GM12878 (cell line): ENCODE measurements at regions not wholly inside any gene's neighbourhood (a gene's known extent, or its start where the extent isn't known, plus 50 kb on each side); places are given as distances from the start of the nearest gene placed in this dataset.
"Not testable (repeated sequence)": the region's sequence is repeated elsewhere in the genome, so short reads cannot be mapped to it uniquely, and the experiment has no call there.

Source experiments
- ATAC-seq: fragments of 200-7000 bp; cut with Tn5 transposase; 3 replicates; pipeline ENCODE4 v1.9.1; 2020; ENCODE audit warnings: mild to moderate bottlenecking, moderate library complexity
- BruUV-seq: library from RNA; stranded (reverse); fragments of 400-500 nt; replicated peaks from 2 replicates; lab custom pipeline; 2021; lab: Mats Ljungman, UMichigan
- CTCF ChIA-PET: fragments of 300-600 bp; sonication (Branson Sonifier 250); formaldehyde crosslinking; extraction: SDS; loops from one replicate; lab custom pipeline; 2021; ENCODE audit warnings: inconsistent platforms; lab: Yijun Ruan, JAX
- POLR2A ChIA-PET: fragments of 350-600 bp; formaldehyde crosslinking; extraction: SDS; loops from one replicate; lab custom pipeline; 2021; ENCODE audit warnings: inconsistent platforms; lab: Charles Lee
- RAD21 ChIA-PET: fragments of 300-600 bp; sonication (Branson Sonifier 250); formaldehyde crosslinking; loops from one replicate; lab custom pipeline; 2023; ENCODE audit warnings: antibody characterized with exemption; ENCODE audit not compliant: unreplicated experiment; lab: Charles Lee
- SMC1A ChIA-PET: fragments of 300-600 bp; sonication (Branson Sonifier 250); formaldehyde crosslinking; loops from one replicate; lab custom pipeline; 2023; ENCODE audit not compliant: unreplicated experiment, uncharacterized antibody; lab: Charles Lee
- DNase-seq: peaks from one replicate; pipeline ENCODE4 v3.0.0-alpha.2; 2011; ENCODE audit warnings: low read depth, low spot score
- FAIRE-seq: peaks from 3 replicates; lab custom pipeline; 2011; peaks lifted over from hg19 to GRCh38; lab: Jason Lieb, UNC
- H2AFZ ChIP-seq: 2 replicates; pipeline ENCODE4 v1.6.0; 2011; ENCODE audit warnings: low read depth, low read length, control low read depth; ENCODE audit not compliant: control insufficient read depth
- H3K27ac ChIP-seq: 2 replicates; pipeline ENCODE4 v1.5.1; 2011; ENCODE audit warnings: control low read depth; ENCODE audit not compliant: control insufficient read depth, insufficient read depth
- H3K27me3 ChIP-seq, 2 experiments: replicated peaks in 1 of 2; 2 replicates each; pipeline versions ENCODE4 v1.6.0 to v1.6.1; 2011; ENCODE audit warnings: low read length in 1 of 2; ENCODE audit not compliant: control insufficient read depth in 2 of 2, insufficient read depth in 2 of 2
- H3K36me3 ChIP-seq, 2 experiments: 2 replicates each; pipeline ENCODE4 v1.5.1; 2011; ENCODE audit warnings: low read length in 1 of 2; ENCODE audit not compliant: control insufficient read depth in 2 of 2, insufficient read depth in 2 of 2
- H3K4me1 ChIP-seq: 2 replicates; pipeline ENCODE4 v1.6.1; 2011; ENCODE audit warnings: mild to moderate bottlenecking, low read length, moderate library complexity, mixed read lengths; ENCODE audit not compliant: control insufficient read depth, insufficient read depth
- H3K4me2 ChIP-seq: 2 replicates; pipeline ENCODE4 v1.6.0; 2011; ENCODE audit warnings: control low read depth; ENCODE audit not compliant: control insufficient read depth, insufficient read depth
- H3K4me3 ChIP-seq: fragments of 200-600 bp; sonication (generic); 2 replicates; pipeline ENCODE4 v1.5.1; 2016
- H3K79me2 ChIP-seq: 2 replicates; pipeline ENCODE4 v1.6.0; 2011; ENCODE audit warnings: low read length; ENCODE audit not compliant: control insufficient read depth, insufficient read depth
- H3K9ac ChIP-seq: 2 replicates; pipeline ENCODE4 v1.8.0; 2011; ENCODE audit warnings: low read length, control low read depth, mixed read lengths; ENCODE audit not compliant: control insufficient read depth, insufficient read depth
- H3K9me3 ChIP-seq: replicated peaks from 3 replicates; pipeline ENCODE4 v1.5.1; 2011; ENCODE audit warnings: mild to moderate bottlenecking, low read length; ENCODE audit not compliant: control insufficient read depth, insufficient read depth
- H4K20me1 ChIP-seq: 2 replicates; pipeline ENCODE4 v1.6.0; 2011; ENCODE audit not compliant: control insufficient read depth, insufficient read depth
- BMI1 ChIP-seq: fragments of 450-650 bp; IDR thresholded peaks from 2 replicates; pipeline ENCODE4 v1.6.1; 2016; ENCODE audit warnings: mild to moderate bottlenecking, moderate library complexity, borderline replicate concordance
- IRF4 ChIP-seq: IDR thresholded peaks from 2 replicates; pipeline ENCODE4 v1.6.1; 2011; ENCODE audit warnings: low read depth, low read length
- NFXL1 ChIP-seq: fragments of 450-650 bp; IDR thresholded peaks from 2 replicates; pipeline ENCODE4 v1.6.1; 2017; ENCODE audit warnings: antibody characterized with exemption, mild to moderate bottlenecking, borderline replicate concordance
- PBX3 ChIP-seq: IDR thresholded peaks from 2 replicates; pipeline ENCODE4 v1.6.1; 2011; ENCODE audit warnings: mild to moderate bottlenecking, low read depth, low read length, moderate library complexity; ENCODE audit not compliant: insufficient replicate concordance
- POU2F2 ChIP-seq: IDR thresholded peaks from 3 replicates; pipeline ENCODE4 v1.6.1; 2011; ENCODE audit warnings: low read depth, mild to moderate bottlenecking, low read length, borderline replicate concordance
- YY1 ChIP-seq: IDR thresholded peaks from 2 replicates; pipeline ENCODE4 v1.6.1; 2011; ENCODE audit warnings: low read depth, mild to moderate bottlenecking, low read length
- ZNF274 ChIP-seq: IDR thresholded peaks from one replicate; pipeline ENCODE4 v1.8.0; 2011; ENCODE audit not compliant: insufficient read length, insufficient read depth
- WGBS: methylation state at CpG from one replicate; pipeline ENCODE4 v1.1.6; 2016; ENCODE audit warnings: low lambda C conversion rate; ENCODE audit not compliant: insufficient replicate concordance, insufficient coverage; ENCODE audit errors: missing lambda C conversion rate; 5-methylcytosine and 5-hydroxymethylcytosine counted together
- in situ Hi-C: fragments of 300-500 bp; cut with MboI; formaldehyde crosslinking; loops from 9 replicates; pipeline ENCODE4 v1.14.3; 2018; ENCODE audit warnings: mixed read lengths
- intact Hi-C: fragments of 100-400 bp; cut with micrococcal nuclease; formaldehyde crosslinking; loops from one replicate; pipeline ENCODE4 v1.14.2; 2022; ENCODE audit not compliant: unreplicated experiment

GRCh38 chr6:78383968-78384367 lies 483.4 kb upstream of the IRAK1BP1 start:
- 0% methylated on average over 2 of the region's 2 CpGs for WGBS
- Histone ChIP-seq H3K4me3 (no peak overlapping the region), H3K79me2 (no peaks in the 10 kb centered on the region), H4K20me1 (no peaks in the 10 kb centered on the region), H3K36me3 (no peaks in the 10 kb centered on the region), H3K9me3 (no peaks in the 10 kb centered on the region), H3K27me3 (no peaks in the 10 kb centered on the region), H3K4me1 (no peaks in the 10 kb centered on the region), H2AFZ (no peak overlapping the region), H3K4me2 (no peak overlapping the region), H3K9ac (no peak overlapping the region), H3K27ac (no peak overlapping the region)
- intact Hi-C loops: no loop called here
- no peak for ATAC-seq
- DNase-seq: no peak
- SMC1A ChIA-PET: no interaction called here
- no TSS peak for BruUV-seq
- TF ChIP-seq IRF4 (no peak), BMI1 (no peak), PBX3 (no peak), POU2F2 (no peak), YY1 (no peak), ZNF274 (no peak), NFXL1 (no peak)
- no peak for FAIRE-seq
- POLR2A ChIA-PET: no interaction called here
- in situ Hi-C loops: no loop called here
- CTCF ChIA-PET: no interaction called here
- RAD21 ChIA-PET: no interaction called here

DNA sequence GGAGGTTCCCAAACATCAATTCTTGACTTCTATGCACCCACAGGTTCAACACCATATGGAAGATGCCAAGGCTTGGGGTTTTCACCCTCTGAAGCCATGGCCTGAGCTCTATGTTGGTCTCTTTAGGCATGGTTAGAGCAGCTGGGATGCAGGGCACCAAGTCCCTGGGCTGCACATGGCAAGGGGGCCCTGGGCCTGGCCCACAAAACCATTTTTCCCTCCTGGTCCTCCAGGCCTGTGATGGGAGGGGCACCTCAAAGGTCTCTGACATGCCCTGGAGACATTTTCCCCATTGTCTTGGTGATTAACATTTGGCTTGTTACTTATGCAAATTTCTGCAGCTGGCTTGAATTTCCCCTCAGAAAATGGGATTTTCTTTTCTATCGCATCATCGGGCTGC lies 480.5 kb upstream of the IRAK1BP1 start:
- RAD21 ChIA-PET, SMC1A ChIA-PET, in situ Hi-C loops, H3K4me1 ChIP-seq, BruUV-seq, ATAC-seq, H3K4me3 ChIP-seq, H3K36me3 ChIP-seq, H3K9ac ChIP-seq, FAIRE-seq, H3K9me3 ChIP-seq, H3K27me3 ChIP-seq, intact Hi-C loops, H3K27ac ChIP-seq, CTCF ChIA-PET, POLR2A ChIA-PET, DNase-seq, H2AFZ ChIP-seq, H3K79me2 ChIP-seq, H4K20me1 ChIP-seq, H3K4me2 ChIP-seq: not testable (repeated sequence)
- 11% methylated on average over 2 of the region's 2 CpGs for WGBS
